ENCODE measurements at regions not wholly inside any gene's neighbourhood (a gene's known extent, or its start where the extent isn't known, plus 50 kb on each side); places are given as distances from the start of the nearest gene placed in this dataset.

DNA sequence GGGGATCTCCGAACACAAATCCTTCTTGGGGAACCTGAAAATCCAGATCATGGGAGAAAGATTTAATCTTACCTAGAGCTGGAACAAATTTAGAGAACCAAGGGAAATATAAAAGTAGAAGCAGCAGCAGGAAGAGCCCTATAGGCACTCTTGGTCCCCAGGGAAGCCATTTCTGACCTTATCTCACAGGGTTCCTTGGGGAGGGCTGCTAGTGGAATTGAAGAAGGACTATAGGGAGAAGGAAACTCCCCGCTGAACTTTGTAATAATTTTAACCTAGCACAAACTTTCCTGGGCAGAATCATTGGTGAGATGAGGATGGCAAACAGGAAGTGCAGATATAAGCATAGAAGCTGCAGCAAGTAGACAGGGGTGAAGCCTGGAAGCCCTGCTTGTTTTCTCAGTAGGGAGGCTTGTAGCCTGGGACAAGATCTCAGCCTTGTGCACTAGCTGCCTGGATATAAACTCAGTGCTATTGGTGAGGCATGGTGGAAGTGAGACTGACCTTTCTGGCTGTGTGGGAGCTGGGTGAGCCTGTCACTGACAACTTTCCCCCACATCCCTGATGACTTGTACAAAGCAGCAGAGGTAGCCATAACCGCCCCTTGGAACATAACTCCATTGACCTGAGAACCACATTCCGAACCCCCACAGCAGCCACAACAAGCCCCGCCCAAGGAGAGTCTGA, 343.0 kb upstream of the TGFBR2 start:
- Histone ChIP-seq H3K9me3 (ENCODE audit: control extremely low read depth in 1 of 5, control insufficient read depth in 4 of 5, insufficient read depth in 2 of 5, low read depth in 1 of 5, low read length in 4 of 5) (peaks cover 0 to 6% (median 1%) of the 10 kb centered on the region in 5 experiments), H3K4me1 (ENCODE audit: control extremely low read depth in 1 of 4, control insufficient read depth in 4 of 4, insufficient read depth in 4 of 4, low read length in 3 of 4) (no peaks in the 10 kb centered on the region), H3K36me3 (ENCODE audit: control insufficient read depth in 4 of 4, insufficient read depth in 4 of 4, low read length in 3 of 4) (no peaks in the 10 kb centered on the region), H3K27me3 (replicated peaks in 2 of 5; ENCODE audit: control insufficient read depth in 4 of 5, insufficient read depth in 5 of 5, low read length in 4 of 5) (no peaks in the 10 kb centered on the region), H3K27ac (ENCODE audit: insufficient read depth in 1 of 2, low read depth in 1 of 2, low read length in 2 of 2, poor library complexity in 1 of 2, severe bottlenecking in 2 of 2) (no peak overlapping the region), H3K4me3 (ENCODE audit: control insufficient read depth in 1 of 7, extremely low read depth in 1 of 7, insufficient read depth in 4 of 7, low read depth in 2 of 7, low read length in 6 of 7) (no peak overlapping the region)
- POLR2A ChIA-PET = no interaction called here
- DNase-seq = no peak
- 100% methylated on average over 3 of the region's 5 CpGs for WGBS (ENCODE audit: insufficient coverage)
- CTCF ChIA-PET = interaction anchor here (1.2 kb wide), 1 partner anchor 13 kb away, joined by 3 read pairs; no protein-coding TSS in a partner anchor

DNA sequence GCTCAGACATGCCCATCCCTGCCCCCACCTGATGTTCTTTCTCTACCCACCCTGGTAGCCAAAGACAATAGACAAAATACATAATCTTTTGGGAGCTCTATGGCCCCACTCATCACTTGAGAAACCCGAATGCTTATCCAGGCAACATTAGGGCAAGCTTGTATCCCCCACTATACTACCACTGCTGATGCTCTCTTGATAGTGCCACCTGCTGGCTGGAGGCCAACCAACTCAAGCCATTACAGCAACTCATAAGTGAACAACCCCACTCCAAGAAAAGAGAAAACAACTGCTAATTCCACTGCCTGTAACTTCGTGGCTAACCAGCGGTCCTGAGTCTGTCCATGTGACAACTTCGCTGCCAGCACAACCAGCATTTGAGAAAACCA, 342.5 kb upstream of the TGFBR2 start:
- H3K36me3 ChIP-seq (ENCODE audit: control insufficient read depth in 4 of 4, insufficient read depth in 4 of 4, low read length in 3 of 4) = no peaks in the 10 kb centered on the region
- DNase-seq = no peak
- no peak overlapping the region for H3K4me3 ChIP-seq (ENCODE audit: control insufficient read depth in 1 of 7, extremely low read depth in 1 of 7, insufficient read depth in 4 of 7, low read depth in 2 of 7, low read length in 6 of 7)
- POLR2A ChIA-PET = no interaction called here
- no peak overlapping the region for H3K27ac ChIP-seq (ENCODE audit: insufficient read depth in 1 of 2, low read depth in 1 of 2, low read length in 2 of 2, poor library complexity in 1 of 2, severe bottlenecking in 2 of 2)
- no peaks in the 10 kb centered on the region for H3K4me1 ChIP-seq (ENCODE audit: control extremely low read depth in 1 of 4, control insufficient read depth in 4 of 4, insufficient read depth in 4 of 4, low read length in 3 of 4)
- H3K27me3 ChIP-seq (replicated peaks in 2 of 5; ENCODE audit: control insufficient read depth in 4 of 5, insufficient read depth in 5 of 5, low read length in 4 of 5) = no peaks in the 10 kb centered on the region
- H3K9me3 ChIP-seq (ENCODE audit: control extremely low read depth in 1 of 5, control insufficient read depth in 4 of 5, insufficient read depth in 2 of 5, low read depth in 1 of 5, low read length in 4 of 5) = peaks cover 0 to 6% (median 1%) of the 10 kb centered on the region in 5 experiments
- CTCF ChIA-PET = interaction anchor here (1.1 to 1.2 kb wide), 2 partner anchors 13 to 1580 kb away, joined by 3 read pairs; no protein-coding TSS in a partner anchor
- WGBS (ENCODE audit: insufficient coverage) = 94% methylated on average over 2 of the region's 4 CpGs

DNA sequence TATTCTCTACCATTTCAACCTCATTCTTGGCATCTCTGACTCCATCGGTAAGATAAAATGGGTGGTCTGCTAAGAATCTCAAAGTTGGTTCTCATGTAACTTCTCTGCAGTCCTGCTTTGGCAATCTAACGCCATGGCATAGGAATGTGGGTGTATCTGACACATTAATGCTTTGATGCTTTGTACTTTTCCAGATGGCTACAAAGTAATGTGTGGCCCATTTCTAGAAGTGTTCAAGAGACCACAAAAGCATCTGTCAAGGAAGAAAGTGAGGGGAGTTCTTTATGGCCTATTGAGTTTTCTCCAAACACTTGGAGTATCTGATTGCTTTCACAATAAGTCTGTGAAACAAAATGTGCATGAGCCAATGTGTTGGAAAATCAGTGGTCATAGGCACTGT, 339.9 kb upstream of the TGFBR2 start:
- no peaks in the 10 kb centered on the region for H3K27me3 ChIP-seq (replicated peaks in 2 of 5; ENCODE audit: control insufficient read depth in 4 of 5, insufficient read depth in 5 of 5, low read length in 4 of 5)
- no peak for DNase-seq
- CTCF ChIA-PET = no interaction called here
- no peak overlapping the region for H3K27ac ChIP-seq (ENCODE audit: insufficient read depth in 1 of 2, low read depth in 1 of 2, low read length in 2 of 2, poor library complexity in 1 of 2, severe bottlenecking in 2 of 2)
- H3K36me3 ChIP-seq (ENCODE audit: control insufficient read depth in 4 of 4, insufficient read depth in 4 of 4, low read length in 3 of 4) = no peaks in the 10 kb centered on the region
- POLR2A ChIA-PET = no interaction called here
- no peak overlapping the region for H3K4me3 ChIP-seq (ENCODE audit: control insufficient read depth in 1 of 7, extremely low read depth in 1 of 7, insufficient read depth in 4 of 7, low read depth in 2 of 7, low read length in 6 of 7)
- peaks cover 0 to 6% (median 1%) of the 10 kb centered on the region in 5 experiments for H3K9me3 ChIP-seq (ENCODE audit: control extremely low read depth in 1 of 5, control insufficient read depth in 4 of 5, insufficient read depth in 2 of 5, low read depth in 1 of 5, low read length in 4 of 5)
- WGBS (ENCODE audit: insufficient coverage) = 100% methylated on average over 2 of the region's 2 CpGs
- no peaks in the 10 kb centered on the region for H3K4me1 ChIP-seq (ENCODE audit: control extremely low read depth in 1 of 4, control insufficient read depth in 4 of 4, insufficient read depth in 4 of 4, low read length in 3 of 4)

DNA sequence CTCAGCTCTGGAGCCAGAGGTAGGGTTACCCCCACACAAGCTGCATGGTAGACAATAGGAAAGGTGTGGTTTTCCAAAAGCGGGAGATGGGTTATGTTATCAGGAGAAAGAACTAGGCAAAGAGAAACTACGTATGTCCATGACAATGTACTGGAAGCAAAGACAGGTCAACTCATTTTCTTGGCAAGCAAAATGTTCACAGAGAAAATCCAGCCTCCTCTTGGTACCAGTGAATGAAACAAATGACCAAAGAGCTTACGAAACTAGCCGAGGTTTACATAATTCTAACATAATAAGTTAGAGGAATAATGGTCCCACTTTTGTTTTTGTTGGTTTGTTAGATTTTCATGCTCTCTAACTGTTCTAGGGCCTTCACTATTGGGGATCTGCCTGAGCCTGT, 338.1 kb upstream of the TGFBR2 start:
- H3K27ac ChIP-seq (ENCODE audit: insufficient read depth in 1 of 2, low read depth in 1 of 2, low read length in 2 of 2, poor library complexity in 1 of 2, severe bottlenecking in 2 of 2) = no peak overlapping the region
- no peak overlapping the region for H3K4me3 ChIP-seq (ENCODE audit: control insufficient read depth in 1 of 7, extremely low read depth in 1 of 7, insufficient read depth in 4 of 7, low read depth in 2 of 7, low read length in 6 of 7)
- peaks cover 0 to 6% (median 1%) of the 10 kb centered on the region in 5 experiments for H3K9me3 ChIP-seq (ENCODE audit: control extremely low read depth in 1 of 5, control insufficient read depth in 4 of 5, insufficient read depth in 2 of 5, low read depth in 1 of 5, low read length in 4 of 5)
- DNase-seq = no peak
- H3K4me1 ChIP-seq (ENCODE audit: control extremely low read depth in 1 of 4, control insufficient read depth in 4 of 4, insufficient read depth in 4 of 4, low read length in 3 of 4) = no peaks in the 10 kb centered on the region
- H3K36me3 ChIP-seq (ENCODE audit: control insufficient read depth in 4 of 4, insufficient read depth in 4 of 4, low read length in 3 of 4) = no peaks in the 10 kb centered on the region
- ChIA-PET CTCF (no interaction called here), POLR2A (no interaction called here)
- 79% methylated on average over 2 of the region's 4 CpGs for WGBS (ENCODE audit: insufficient coverage)
- H3K27me3 ChIP-seq (replicated peaks in 2 of 5; ENCODE audit: control insufficient read depth in 4 of 5, insufficient read depth in 5 of 5, low read length in 4 of 5) = no peaks in the 10 kb centered on the region

DNA sequence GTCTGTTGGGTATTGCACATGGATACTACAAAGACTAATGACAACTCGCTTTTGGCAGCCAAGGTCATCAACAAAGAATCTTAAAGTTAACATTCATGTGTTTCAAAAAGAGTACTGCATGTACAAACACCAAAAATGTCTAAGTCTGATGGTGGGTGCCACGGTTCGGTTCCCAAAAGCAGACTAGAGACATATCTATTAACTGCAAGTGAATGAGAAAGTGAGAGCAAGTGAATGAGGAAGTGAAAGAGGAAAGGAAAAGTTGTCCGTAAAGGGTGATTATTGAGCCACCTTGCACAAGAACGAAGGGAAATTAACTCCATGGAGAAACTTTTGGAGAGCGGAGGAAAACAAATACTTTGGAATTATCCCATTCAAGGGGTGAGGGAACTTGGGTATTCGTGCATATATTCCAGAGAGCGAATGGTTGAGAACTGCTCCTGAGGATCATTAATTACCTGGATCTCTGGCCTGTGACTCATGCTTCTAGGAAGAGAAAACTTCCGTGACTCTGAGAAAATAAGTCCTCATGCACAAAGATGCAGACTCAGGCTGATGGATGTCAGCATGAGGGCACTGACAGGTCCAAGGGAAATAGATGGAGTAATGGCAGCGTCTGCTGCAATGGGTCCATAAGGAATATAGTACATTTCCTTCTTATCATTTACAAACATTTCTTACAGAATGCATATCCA, 336.5 kb upstream of the TGFBR2 start:
- Histone ChIP-seq H3K9me3 (ENCODE audit: control extremely low read depth in 1 of 5, control insufficient read depth in 4 of 5, insufficient read depth in 2 of 5, low read depth in 1 of 5, low read length in 4 of 5) (peaks cover 0 to 6% (median 3%) of the 10 kb centered on the region in 5 experiments), H3K27me3 (replicated peaks in 2 of 5; ENCODE audit: control insufficient read depth in 4 of 5, insufficient read depth in 5 of 5, low read length in 4 of 5) (no peaks in the 10 kb centered on the region), H3K36me3 (ENCODE audit: control insufficient read depth in 4 of 4, insufficient read depth in 4 of 4, low read length in 3 of 4) (no peaks in the 10 kb centered on the region), H3K4me3 (ENCODE audit: control insufficient read depth in 1 of 7, extremely low read depth in 1 of 7, insufficient read depth in 4 of 7, low read depth in 2 of 7, low read length in 6 of 7) (no peak overlapping the region), H3K27ac (ENCODE audit: insufficient read depth in 1 of 2, low read depth in 1 of 2, low read length in 2 of 2, poor library complexity in 1 of 2, severe bottlenecking in 2 of 2) (no peak overlapping the region), H3K4me1 (ENCODE audit: control extremely low read depth in 1 of 4, control insufficient read depth in 4 of 4, insufficient read depth in 4 of 4, low read length in 3 of 4) (no peaks in the 10 kb centered on the region)
- DNase-seq = peak in 2 of 3 donors; percentile 9 to 22
- ChIA-PET POLR2A (no interaction called here), CTCF (no interaction called here)
- 94% methylated on average over 6 of the region's 10 CpGs for WGBS (ENCODE audit: insufficient coverage)

DNA sequence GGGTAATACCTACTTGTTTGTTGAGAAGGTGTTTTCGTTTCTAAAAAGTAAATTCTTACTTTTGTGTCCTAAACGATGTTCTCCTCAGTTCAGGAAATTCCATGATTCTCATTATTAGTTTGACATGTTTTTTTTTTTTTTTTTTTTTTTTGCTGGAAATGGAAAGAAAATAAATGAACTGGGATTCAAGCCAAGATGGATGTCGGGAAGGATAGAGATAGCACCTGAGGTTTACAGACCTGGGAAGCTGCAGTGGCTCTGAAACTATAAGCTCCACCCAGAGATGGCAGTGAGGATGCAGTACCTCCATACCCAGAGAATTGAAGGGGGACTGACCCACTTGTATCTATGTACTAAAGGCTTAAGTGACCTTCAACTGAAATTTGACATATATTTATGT, 334.6 kb upstream of the TGFBR2 start:
- no peak overlapping the region for H3K27ac ChIP-seq (ENCODE audit: insufficient read depth in 1 of 2, low read depth in 1 of 2, low read length in 2 of 2, poor library complexity in 1 of 2, severe bottlenecking in 2 of 2)
- no peaks in the 10 kb centered on the region for H3K4me1 ChIP-seq (ENCODE audit: control extremely low read depth in 1 of 4, control insufficient read depth in 4 of 4, insufficient read depth in 4 of 4, low read length in 3 of 4)
- H3K9me3 ChIP-seq (ENCODE audit: control extremely low read depth in 1 of 5, control insufficient read depth in 4 of 5, insufficient read depth in 2 of 5, low read depth in 1 of 5, low read length in 4 of 5) = peaks cover 0 to 1% (median 0%) of the 10 kb centered on the region in 5 experiments
- no peak overlapping the region for H3K4me3 ChIP-seq (ENCODE audit: control insufficient read depth in 1 of 7, extremely low read depth in 1 of 7, insufficient read depth in 4 of 7, low read depth in 2 of 7, low read length in 6 of 7)
- ChIA-PET POLR2A (no interaction called here), CTCF (no interaction called here)
- no peak for DNase-seq
- H3K36me3 ChIP-seq (ENCODE audit: control insufficient read depth in 4 of 4, insufficient read depth in 4 of 4, low read length in 3 of 4) = no peaks in the 10 kb centered on the region
- no CpG with 5 or more reads among the region's 3 CpGs for WGBS (ENCODE audit: insufficient coverage)
- no peaks in the 10 kb centered on the region for H3K27me3 ChIP-seq (replicated peaks in 2 of 5; ENCODE audit: control insufficient read depth in 4 of 5, insufficient read depth in 5 of 5, low read length in 4 of 5)

Measured in common myeloid progenitor, CD34-positive (primary cell).